ENCODE measurements at regions not wholly inside any gene's neighbourhood (a gene's known extent, or its start where the extent isn't known, plus 50 kb on each side); places are given as distances from the start of the nearest gene placed in this dataset.

DNA sequence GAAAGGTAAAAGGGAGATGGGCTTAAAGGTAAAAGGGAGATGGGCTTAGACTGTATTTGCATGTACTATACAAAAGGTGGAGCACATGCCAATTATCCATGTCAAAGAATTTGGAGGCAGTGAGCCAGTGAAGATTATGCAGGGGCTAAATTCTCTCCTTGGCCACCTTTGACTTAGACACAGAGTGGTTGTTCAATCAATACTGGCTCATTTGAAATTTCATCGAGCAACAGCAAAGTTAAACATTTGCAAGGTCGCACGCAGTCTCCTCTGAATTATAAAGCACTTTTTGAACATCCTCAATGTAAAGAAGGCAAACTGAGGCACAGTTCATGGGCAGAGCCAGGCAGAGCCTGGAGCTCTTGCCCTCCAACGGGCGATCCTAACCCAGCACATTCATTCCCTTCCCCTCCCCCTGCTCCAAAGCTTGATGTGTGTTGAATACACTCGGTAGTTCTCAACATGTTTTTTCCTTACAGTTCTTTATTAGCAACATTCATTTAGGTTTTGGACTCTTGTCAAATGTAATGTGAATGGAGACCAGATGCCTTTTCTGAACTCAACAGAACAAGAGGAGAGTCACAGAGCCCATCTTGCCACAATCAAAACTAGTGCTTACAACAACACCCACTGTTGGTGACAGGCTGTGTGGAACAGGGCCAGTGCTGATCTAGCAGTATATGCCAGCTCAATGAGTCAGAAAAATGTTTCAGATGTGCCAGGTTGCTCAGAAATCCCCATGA lies 169.7 kb upstream of the G2E3 start:
- ChIA-PET POLR2A (no interaction called here), CTCF (interaction anchor here (1.0 to 1.5 kb wide), 2 partner anchors 14 to 18 kb away, joined by 3 to 4 read pairs; no protein-coding TSS in a partner anchor), SMC1A (ENCODE audit: uncharacterized antibody, unreplicated experiment) (no interaction called here), RAD21 (ENCODE audit: unreplicated experiment) (no interaction called here)
- intact Hi-C loops (cut with micrococcal nuclease; ENCODE audit: unreplicated experiment) (no loop called here), in situ Hi-C loops (cut with MboI) (no loop called here)
- Histone ChIP-seq H3K4me1 (ENCODE audit: control insufficient read depth, insufficient read depth, low read length) (no peaks in the 10 kb centered on the region), H3K9ac (ENCODE audit: control insufficient read depth, insufficient read depth, low read length) (no peak overlapping the region), H3K27ac (ENCODE audit: control insufficient read depth, insufficient read depth) (no peak overlapping the region), H3K27me3 (replicated peaks in 1 of 2; ENCODE audit: control insufficient read depth in 2 of 2, insufficient read depth in 2 of 2, low read length in 1 of 2) (no peaks in the 10 kb centered on the region), H2AFZ (ENCODE audit: control insufficient read depth, low read depth, low read length) (no peak overlapping the region), H3K36me3 (ENCODE audit: control insufficient read depth in 2 of 2, insufficient read depth in 2 of 2, low read length in 1 of 2) (no peaks in the 10 kb centered on the region), H3K4me3 (no peak overlapping the region), H3K4me2 (ENCODE audit: control insufficient read depth, insufficient read depth) (no peak overlapping the region), H3K9me3 (replicated peaks; ENCODE audit: control insufficient read depth, insufficient read depth, low read length) (no peaks in the 10 kb centered on the region), H3K79me2 (ENCODE audit: control insufficient read depth, insufficient read depth, low read length) (no peaks in the 10 kb centered on the region), H4K20me1 (ENCODE audit: control insufficient read depth, insufficient read depth) (no peaks in the 10 kb centered on the region)
- no peak for DNase-seq (ENCODE audit: low read depth, low spot score)
- peak; percentile 60 for ATAC-seq
- WGBS (ENCODE audit: insufficient coverage, insufficient replicate concordance, low lambda C conversion rate, missing lambda C conversion rate), result 41% methylated on average over 6 of the region's 6 CpGs
- BruUV-seq (replicated peaks), result no TSS peak
- FAIRE-seq, result no peak
- TF ChIP-seq KDM1A (IDR thresholded peaks at IDR 0.05; ENCODE audit: borderline replicate concordance) (no peak), ZBTB11 (CRISPR knock-in tag; IDR thresholded peaks at IDR 0.05) (no peak), HDAC2 (IDR thresholded peaks at IDR 0.05) (no peak), CHD2 (IDR thresholded peaks at IDR 0.05; ENCODE audit: borderline replicate concordance, low read depth, low read length) (no peak), TAF1 (IDR thresholded peaks at IDR 0.05; ENCODE audit: borderline replicate concordance, low read depth, low read length) (no peak), MEF2B (IDR thresholded peaks at IDR 0.05; ENCODE audit: partially characterized antibody, poor library complexity, severe bottlenecking) (no peak), NRF1 (conservative IDR thresholded peaks at IDR 0.05; ENCODE audit: low read depth, low read length) (no peak), DPF2 (IDR thresholded peaks at IDR 0.05) (no peak), SREBF1 (IDR thresholded peaks at IDR 0.05; ENCODE audit: low read length) (no peak), MAX (IDR thresholded peaks at IDR 0.05; ENCODE audit: low read depth, low read length) (no peak), ZNF384 (IDR thresholded peaks at IDR 0.05; ENCODE audit: borderline replicate concordance, low read depth, low read length) (no peak), ZNF622 (IDR thresholded peaks at IDR 0.05) (no peak), RCOR1 (conservative IDR thresholded peaks at IDR 0.05; ENCODE audit: low read depth, low read length) (no peak), KLF5 (IDR thresholded peaks at IDR 0.05; ENCODE audit: partially characterized antibody) (no peak), NR2C1 (IDR thresholded peaks at IDR 0.05) (no peak), RAD21 (IDR thresholded peaks at IDR 0.05; ENCODE audit: insufficient read depth, low read depth, low read length) (no peak)
- TF ChIP-seq, protein P1, sequence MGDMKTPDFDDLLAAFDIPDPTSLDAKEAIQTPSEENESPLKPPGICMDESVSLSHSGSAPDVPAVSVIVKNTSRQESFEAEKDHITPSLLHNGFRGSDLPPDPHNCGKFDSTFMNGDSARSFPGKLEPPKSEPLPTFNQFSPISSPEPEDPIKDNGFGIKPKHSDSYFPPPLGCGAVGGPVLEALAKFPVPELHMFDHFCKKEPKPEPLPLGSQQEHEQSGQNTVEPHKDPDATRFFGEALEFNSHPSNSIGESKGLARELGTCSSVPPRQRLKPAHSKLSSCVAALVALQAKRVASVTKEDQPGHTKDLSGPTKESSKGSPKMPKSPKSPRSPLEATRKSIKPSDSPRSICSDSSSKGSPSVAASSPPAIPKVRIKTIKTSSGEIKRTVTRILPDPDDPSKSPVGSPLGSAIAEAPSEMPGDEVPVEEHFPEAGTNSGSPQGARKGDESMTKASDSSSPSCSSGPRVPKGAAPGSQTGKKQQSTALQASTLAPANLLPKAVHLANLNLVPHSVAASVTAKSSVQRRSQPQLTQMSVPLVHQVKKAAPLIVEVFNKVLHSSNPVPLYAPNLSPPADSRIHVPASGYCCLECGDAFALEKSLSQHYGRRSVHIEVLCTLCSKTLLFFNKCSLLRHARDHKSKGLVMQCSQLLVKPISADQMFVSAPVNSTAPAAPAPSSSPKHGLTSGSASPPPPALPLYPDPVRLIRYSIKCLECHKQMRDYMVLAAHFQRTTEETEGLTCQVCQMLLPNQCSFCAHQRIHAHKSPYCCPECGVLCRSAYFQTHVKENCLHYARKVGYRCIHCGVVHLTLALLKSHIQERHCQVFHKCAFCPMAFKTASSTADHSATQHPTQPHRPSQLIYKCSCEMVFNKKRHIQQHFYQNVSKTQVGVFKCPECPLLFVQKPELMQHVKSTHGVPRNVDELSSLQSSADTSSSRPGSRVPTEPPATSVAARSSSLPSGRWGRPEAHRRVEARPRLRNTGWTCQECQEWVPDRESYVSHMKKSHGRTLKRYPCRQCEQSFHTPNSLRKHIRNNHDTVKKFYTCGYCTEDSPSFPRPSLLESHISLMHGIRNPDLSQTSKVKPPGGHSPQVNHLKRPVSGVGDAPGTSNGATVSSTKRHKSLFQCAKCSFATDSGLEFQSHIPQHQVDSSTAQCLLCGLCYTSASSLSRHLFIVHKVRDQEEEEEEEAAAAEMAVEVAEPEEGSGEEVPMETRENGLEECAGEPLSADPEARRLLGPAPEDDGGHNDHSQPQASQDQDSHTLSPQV (IDR thresholded peaks at IDR 0.05), result no peak

All from GM12878 (cell line).